ENCODE measurements at regions not wholly inside any gene's neighbourhood (a gene's known extent, or its start where the extent isn't known, plus 50 kb on each side); places are given as distances from the start of the nearest gene placed in this dataset.

- TF ChIP-seq ZBTB33 (IDR thresholded peaks at IDR 0.05; ENCODE audit: extremely low read depth, insufficient replicate concordance, low read length): no peak
- no peak for TF ChIP-seq EZH2phosphoT487 (IDR thresholded peaks at IDR 0.05; ENCODE audit: borderline replicate concordance)
- no peak for TF ChIP-seq JUND (IDR thresholded peaks at IDR 0.05)
- TF ChIP-seq CTCF (IDR thresholded peaks at IDR 0.05 in 2 of 3, conservative IDR thresholded peaks at IDR 0.05 in 1 of 3; ENCODE audit: borderline replicate concordance in 1 of 3, insufficient read depth in 1 of 3, low read depth in 2 of 3, low read length in 2 of 3): no peak
- no peak for TF ChIP-seq POLR2A (IDR thresholded peaks at IDR 0.05; ENCODE audit: borderline replicate concordance, extremely low read depth, insufficient read depth, insufficient read length)
- TF ChIP-seq FOSL1 (IDR thresholded peaks at IDR 0.05; ENCODE audit: low read depth): no peak
- TF ChIP-seq REST (IDR thresholded peaks at IDR 0.05; ENCODE audit: low read depth): no peak
- no peak for TF ChIP-seq SP1 (IDR thresholded peaks at IDR 0.05; ENCODE audit: low read depth)
- no peak for TF ChIP-seq TCF7L2 (IDR thresholded peaks at IDR 0.05; ENCODE audit: borderline replicate concordance, extremely low read depth, insufficient read depth, insufficient read length)
- TF ChIP-seq EGR1 (IDR thresholded peaks at IDR 0.05; ENCODE audit: low read depth): no peak
- no peak for TF ChIP-seq SIN3A (IDR thresholded peaks at IDR 0.05; ENCODE audit: low read depth)
- TF ChIP-seq SRF (IDR thresholded peaks at IDR 0.05; ENCODE audit: low read depth): no peak
- TF ChIP-seq ZNF274 (IDR thresholded peaks at IDR 0.05; ENCODE audit: low read depth, low read length): no peak
- no peak for TF ChIP-seq MAX (IDR thresholded peaks at IDR 0.05)
- no peak for TF ChIP-seq CEBPB (IDR thresholded peaks at IDR 0.05; ENCODE audit: low read depth)
- DNase-seq (ENCODE audit: low read depth, low spot score) (no peak), ATAC-seq (no peak)
- peak overlapping the region; percentile 37 for H2AFZ ChIP-seq (ENCODE audit: low read depth, low read length, poor library complexity, severe bottlenecking)
- no peaks in the 10 kb centered on the region for H3K9me3 ChIP-seq (ENCODE audit: control insufficient read depth in 1 of 2, insufficient read depth in 1 of 2, low read depth in 1 of 2, low read length in 2 of 2)
- RAD21 ChIA-PET (ENCODE audit: low non-redundant PET in 1 of 2, low total read pairs in 2 of 2, uncharacterized antibody in 2 of 2, unreplicated experiment in 2 of 2): no interaction called here
- H3K9me2 ChIP-seq (ENCODE audit: insufficient read depth): no peaks in the 10 kb centered on the region
- no peaks in the 10 kb centered on the region for H3K36me3 ChIP-seq (ENCODE audit: control insufficient read depth in 1 of 2, insufficient read depth in 2 of 2, low read length in 2 of 2)
- POLR2A ChIA-PET: no interaction called here
- no peaks in the 10 kb centered on the region for H3K27me3 ChIP-seq (ENCODE audit: insufficient read depth, low read length)
- BruUV-seq (replicated peaks): no TSS peak
- no peak overlapping the region for H3K27ac ChIP-seq (ENCODE audit: low read depth, low read length)
- CTCF ChIA-PET: no interaction called here
- H3K4me3 ChIP-seq (replicated peaks in 1 of 2; ENCODE audit: low read depth in 1 of 2, low read length in 2 of 2): no peak overlapping the region
- H3K9ac ChIP-seq (ENCODE audit: low read length): no peak overlapping the region
- H3K79me2 ChIP-seq (ENCODE audit: insufficient read depth, low read length): no peaks in the 10 kb centered on the region
- H3K4me1 ChIP-seq (ENCODE audit: control insufficient read depth in 1 of 2, insufficient read depth in 2 of 2, low read length in 2 of 2): no peaks in the 10 kb centered on the region; a peak in 1 of 4 replicates
- no peak overlapping the region for H3K4me2 ChIP-seq (ENCODE audit: low read length)
- intact Hi-C loops (cut with micrococcal nuclease): no loop called here
- H4K20me1 ChIP-seq (ENCODE audit: insufficient read depth): no peaks in the 10 kb centered on the region
Observed at GRCh38 chr6:99801805-99802204, 192.2 kb downstream of the MCHR2 start.

Data from HCT116 (cell line).